SU-DHL-6 (cell line): ENCODE measurements at regions not wholly inside any gene's neighbourhood (a gene's known extent, or its start where the extent isn't known, plus 50 kb on each side); places are given as distances from the start of the nearest gene placed in this dataset.

Experiments used
- H2AFZ ChIP-seq: fragments of 200-600 bp; sonication (generic); 2 replicates; pipeline ENCODE4 v1.6.1; 2014; ENCODE audit warnings: low read depth, mild to moderate bottlenecking, moderate library complexity, mixed read lengths, antibody characterized with exemption, low read length; ENCODE audit not compliant: severe bottlenecking
- H3F3A ChIP-seq: fragments of 200-600 bp; shearing (Covaris generic); 2 replicates; pipeline ENCODE4 v1.6.0; 2016; ENCODE audit warnings: antibody characterized with exemption, mild to moderate bottlenecking; ENCODE audit not compliant: insufficient read depth
- H3K27ac ChIP-seq: fragments of 200-600 bp; sonication (generic); 2 replicates; pipeline ENCODE4 v1.5.1; 2016; ENCODE audit warnings: low read depth, mild to moderate bottlenecking, low read length, moderate library complexity, mixed read lengths
- H3K27me3 ChIP-seq: fragments of 200-600 bp; sonication (generic), shearing (Covaris generic); 2 replicates; pipeline ENCODE4 v1.6.0; 2014; ENCODE audit warnings: mild to moderate bottlenecking, low read length
- H3K36me3 ChIP-seq: fragments of 200-600 bp; sonication (generic); 2 replicates; pipeline ENCODE4 v1.6.1; 2014; ENCODE audit warnings: mild to moderate bottlenecking, low read length, mixed read lengths
- H3K4me2 ChIP-seq: fragments of 300-600, 200-600 bp; shearing (Covaris generic), sonication (generic); 2 replicates; pipeline ENCODE4 v1.6.0; 2014; ENCODE audit warnings: low read length, low read depth, mild to moderate bottlenecking; ENCODE audit not compliant: poor library complexity, severe bottlenecking
- H3K4me3 ChIP-seq: fragments of 200-600 bp; sonication (generic); 2 replicates; pipeline ENCODE4 v1.5.1; 2014; ENCODE audit warnings: antibody characterized with exemption, low read length, mild to moderate bottlenecking, mixed read lengths; ENCODE audit not compliant: insufficient read depth, poor library complexity, severe bottlenecking
- H3K79me2 ChIP-seq: fragments of 200-600 bp; sonication (generic); 2 replicates; pipeline ENCODE4 v1.6.1; 2014; ENCODE audit warnings: mild to moderate bottlenecking, low read length, moderate library complexity; ENCODE audit not compliant: insufficient read depth
- H3K9ac ChIP-seq: fragments of 200-600 bp; sonication (generic); 2 replicates; pipeline ENCODE4 v1.7.0; 2014; ENCODE audit warnings: mild to moderate bottlenecking, low read length
- H3K9me2 ChIP-seq: fragments of 200-600 bp; sonication (generic); replicated peaks from 2 replicates; pipeline ENCODE4 v1.6.1; 2014; ENCODE audit warnings: low read length; ENCODE audit not compliant: insufficient read depth
- H3K9me3 ChIP-seq: fragments of 200-600 bp; sonication (generic); 2 replicates; pipeline ENCODE4 v1.6.1; 2014; ENCODE audit warnings: low read length, mixed read lengths; ENCODE audit not compliant: insufficient read depth
- H4K20me1 ChIP-seq: fragments of 200-600 bp; sonication (generic); 2 replicates; pipeline ENCODE4 v1.6.1; 2014; ENCODE audit warnings: low read depth, mild to moderate bottlenecking, antibody characterized with exemption, low read length, moderate library complexity, mixed read lengths
- EZH2phosphoT487 ChIP-seq: fragments of 200-600 bp; sonication (generic), shearing (Covaris generic); conservative IDR thresholded peaks from 2 replicates; pipeline ENCODE4 v1.6.1; 2018; ENCODE audit warnings: mild to moderate bottlenecking, antibody characterized with exemption, low read length, moderate library complexity, mixed read lengths
- TF ChIP-seq, protein P1 (sequence below): fragments of 200-600 bp; sonication (generic); IDR thresholded peaks from one replicate; pipeline ENCODE4 v1.5.1; 2017; ENCODE audit warnings: antibody characterized with exemption, mild to moderate bottlenecking, low read length, moderate library complexity; ENCODE audit not compliant: insufficient read depth, poor library complexity, severe bottlenecking

DNA sequence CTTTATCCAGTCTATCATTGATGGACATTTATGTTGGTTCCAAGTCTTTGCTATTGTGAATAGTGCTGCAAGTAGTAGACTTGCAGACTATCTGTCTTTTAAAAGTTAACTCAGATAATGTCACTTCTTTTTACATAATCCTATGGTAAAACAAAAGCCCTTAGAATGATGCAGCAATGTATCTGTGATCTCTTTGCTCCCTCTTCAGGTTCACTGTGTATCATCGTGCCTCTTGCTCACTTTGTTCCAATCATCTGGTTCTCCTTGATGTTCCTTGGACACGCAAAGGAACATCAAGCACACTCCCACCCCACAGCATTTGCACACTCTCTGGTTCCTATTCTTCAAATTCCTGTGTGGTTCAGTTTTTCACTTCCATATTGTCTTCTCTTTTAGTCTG, 472.5 kb upstream of the ZNF804A start:
- no peak overlapping the region for H2AFZ ChIP-seq
- H3K9me2 ChIP-seq, result no peaks in the 10 kb centered on the region
- TF ChIP-seq EZH2phosphoT487, result no peak
- TF ChIP-seq, protein P1, sequence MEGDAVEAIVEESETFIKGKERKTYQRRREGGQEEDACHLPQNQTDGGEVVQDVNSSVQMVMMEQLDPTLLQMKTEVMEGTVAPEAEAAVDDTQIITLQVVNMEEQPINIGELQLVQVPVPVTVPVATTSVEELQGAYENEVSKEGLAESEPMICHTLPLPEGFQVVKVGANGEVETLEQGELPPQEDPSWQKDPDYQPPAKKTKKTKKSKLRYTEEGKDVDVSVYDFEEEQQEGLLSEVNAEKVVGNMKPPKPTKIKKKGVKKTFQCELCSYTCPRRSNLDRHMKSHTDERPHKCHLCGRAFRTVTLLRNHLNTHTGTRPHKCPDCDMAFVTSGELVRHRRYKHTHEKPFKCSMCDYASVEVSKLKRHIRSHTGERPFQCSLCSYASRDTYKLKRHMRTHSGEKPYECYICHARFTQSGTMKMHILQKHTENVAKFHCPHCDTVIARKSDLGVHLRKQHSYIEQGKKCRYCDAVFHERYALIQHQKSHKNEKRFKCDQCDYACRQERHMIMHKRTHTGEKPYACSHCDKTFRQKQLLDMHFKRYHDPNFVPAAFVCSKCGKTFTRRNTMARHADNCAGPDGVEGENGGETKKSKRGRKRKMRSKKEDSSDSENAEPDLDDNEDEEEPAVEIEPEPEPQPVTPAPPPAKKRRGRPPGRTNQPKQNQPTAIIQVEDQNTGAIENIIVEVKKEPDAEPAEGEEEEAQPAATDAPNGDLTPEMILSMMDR, result no peak

DNA sequence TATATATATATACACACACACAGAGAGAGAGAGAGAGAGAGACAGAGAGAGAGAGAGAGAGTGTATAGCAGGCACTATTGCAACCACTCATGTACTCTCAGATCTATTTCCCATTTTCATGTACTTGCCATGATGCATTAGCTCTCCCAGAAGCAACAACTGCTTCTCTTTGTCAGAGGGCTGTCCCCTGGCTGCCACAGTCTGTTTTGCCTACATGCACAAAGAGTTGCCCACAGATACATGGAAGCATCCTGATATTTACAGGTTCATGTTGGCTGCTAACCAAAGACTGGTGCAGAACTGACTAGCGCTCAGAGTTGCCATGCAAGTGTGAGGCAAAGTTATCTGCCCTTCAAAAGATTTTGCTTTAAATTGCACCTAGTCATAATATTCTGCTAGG, 469.3 kb upstream of the ZNF804A start:
- Histone ChIP-seq H4K20me1 (no peaks in the 10 kb centered on the region), H3K9ac (no peak overlapping the region), H2AFZ (no peak overlapping the region), H3K27me3 (no peaks in the 10 kb centered on the region), H3K9me2 (no peaks in the 10 kb centered on the region), H3K9me3 (no peaks in the 10 kb centered on the region), H3K4me3 (no peak overlapping the region), H3K36me3 (no peaks in the 10 kb centered on the region), H3K4me2 (no peak overlapping the region), H3K27ac (no peak overlapping the region), H3K79me2 (no peaks in the 10 kb centered on the region), H3F3A (no peaks in the 10 kb centered on the region)
- TF ChIP-seq EZH2phosphoT487, result no peak
- TF ChIP-seq, protein P1, result no peak

More for the DNA sequence above, 472.5 kb upstream of the ZNF804A start:
- H3K79me2 ChIP-seq, result no peaks in the 10 kb centered on the region
- no peak overlapping the region for H3K9ac ChIP-seq
- H3K27me3 ChIP-seq, result no peaks in the 10 kb centered on the region
- no peak overlapping the region for H3K27ac ChIP-seq
- no peaks in the 10 kb centered on the region for H4K20me1 ChIP-seq
- H3K36me3 ChIP-seq, result no peaks in the 10 kb centered on the region
- no peaks in the 10 kb centered on the region for H3F3A ChIP-seq
- H3K9me3 ChIP-seq, result no peaks in the 10 kb centered on the region
- no peak overlapping the region for H3K4me3 ChIP-seq
- H3K4me2 ChIP-seq, result no peak overlapping the region

DNA sequence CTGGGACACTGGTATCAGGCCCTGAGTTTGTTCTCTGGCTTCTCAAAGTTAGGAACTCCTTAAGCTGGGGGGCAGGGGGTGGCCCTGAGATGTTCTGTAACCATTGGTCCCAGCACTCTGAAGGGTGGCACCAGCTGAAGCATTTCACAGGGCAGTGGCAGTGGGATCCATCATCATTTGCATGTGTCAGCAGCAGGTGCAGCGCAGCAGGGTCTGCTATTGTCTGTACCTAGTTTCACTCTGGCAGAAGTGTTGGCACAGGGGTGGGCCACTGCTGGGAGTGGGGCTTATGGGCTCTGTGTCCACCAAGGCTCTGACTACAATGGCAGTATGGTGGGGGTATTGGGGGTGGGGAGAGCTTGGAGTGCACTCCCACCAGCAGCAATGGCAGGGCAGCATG, 460.4 kb upstream of the ZNF804A start:
- Histone ChIP-seq H4K20me1 (no peaks in the 10 kb centered on the region), H3K27ac (no peak overlapping the region), H3K9ac (no peak overlapping the region), H3K36me3 (no peaks in the 10 kb centered on the region), H3K4me2 (no peak overlapping the region), H3F3A (no peaks in the 10 kb centered on the region), H3K79me2 (no peaks in the 10 kb centered on the region), H3K4me3 (no peak overlapping the region), H3K9me3 (peaks cover 17% of the 10 kb centered on the region; the same call in 1 of the 2 replicates), H3K9me2 (no peaks in the 10 kb centered on the region), H3K27me3 (no peaks in the 10 kb centered on the region), H2AFZ (no peak overlapping the region)
- TF ChIP-seq, protein P1, result no peak
- no peak for TF ChIP-seq EZH2phosphoT487
